ENCODE measurements at regions not wholly inside any gene's neighbourhood (a gene's known extent, or its start where the extent isn't known, plus 50 kb on each side); places are given as distances from the start of the nearest gene placed in this dataset.

DNA sequence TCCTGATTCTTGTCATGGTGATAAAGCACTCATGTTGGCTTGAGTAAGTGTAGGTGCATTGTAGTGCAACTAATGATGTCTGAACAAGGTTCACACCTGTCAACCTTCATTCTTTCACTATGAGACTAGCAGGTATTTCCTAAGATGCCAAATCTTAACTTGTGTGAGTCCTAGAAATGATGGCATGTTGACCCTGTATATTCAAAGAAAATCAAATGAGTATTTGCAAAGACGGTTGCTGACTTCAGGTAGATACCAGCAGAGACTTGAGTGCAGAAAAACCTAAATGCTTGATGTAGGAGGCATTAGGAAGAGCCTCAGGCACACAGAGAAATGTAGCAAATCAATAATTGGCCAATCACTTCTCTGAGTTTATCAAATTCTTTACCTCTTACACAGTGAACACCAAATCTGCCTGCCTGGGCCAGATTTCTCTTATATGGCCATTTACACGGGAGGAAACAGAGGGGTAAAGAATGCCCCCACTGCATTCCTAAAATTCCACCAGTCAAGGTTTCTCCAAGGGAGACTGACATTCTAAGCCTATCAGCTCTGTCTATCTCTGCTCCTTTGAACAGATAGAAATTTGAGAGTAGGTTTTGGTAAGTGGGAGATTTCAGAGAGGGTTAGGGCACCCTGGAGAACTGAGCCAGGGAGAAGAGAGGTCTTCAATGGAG lies 488.6 kb upstream of the WWC1 start:
- Histone ChIP-seq H3K4me3 (replicated peaks in 1 of 3; ENCODE audit: low read depth in 2 of 3, low read length in 3 of 3) (no peak overlapping the region), H4K20me1 (ENCODE audit: insufficient read depth, low read length) (no peaks in the 10 kb centered on the region), H3K27ac (ENCODE audit: low read depth in 1 of 2, low read length in 2 of 2) (no peak overlapping the region), H3K4me2 (replicated peaks; ENCODE audit: extremely low read depth, low read length, poor library complexity, severe bottlenecking) (no peak overlapping the region), H3K9me3 (replicated peaks in 1 of 2; ENCODE audit: control insufficient read depth in 1 of 2, insufficient read depth in 1 of 2, low read length in 2 of 2) (no peaks in the 10 kb centered on the region), H3K36me3 (replicated peaks in 1 of 2; ENCODE audit: control insufficient read depth in 1 of 2, insufficient read depth in 2 of 2, low read length in 2 of 2) (no peaks in the 10 kb centered on the region), H3K4me1 (ENCODE audit: control insufficient read depth in 1 of 2, insufficient read depth in 2 of 2, low read length in 2 of 2) (peaks cover 0 to 5% of the 10 kb centered on the region in 2 donors), H3K9ac (ENCODE audit: insufficient read depth, low read length, poor library complexity, severe bottlenecking) (no peak overlapping the region), H3K79me2 (ENCODE audit: insufficient read depth, low read length) (no peaks in the 10 kb centered on the region), H3K27me3 (ENCODE audit: control insufficient read depth in 2 of 2, insufficient read depth in 2 of 2, low read length in 2 of 2) (no peaks in the 10 kb centered on the region), H2AFZ (ENCODE audit: insufficient read depth, low read depth, low read length, poor library complexity, severe bottlenecking) (no peak overlapping the region)
- no peaks in the 10 kb centered on the region for H3K9me3 Mint-ChIP-seq
- no peak for DNase-seq
- peaks cover 4% of the 10 kb centered on the region for H3K4me1 Mint-ChIP-seq
- intact Hi-C loops (cut with micrococcal nuclease), result no loop called here
- H3K4me3 Mint-ChIP-seq, result peak overlapping the region in 1 of 2 donors; percentile 27
- WGBS (ENCODE audit: insufficient coverage), result no CpG with 5 or more reads among the region's 2 CpGs
- H3K27ac Mint-ChIP-seq, result no peak overlapping the region
- TF ChIP-seq, protein P1, sequence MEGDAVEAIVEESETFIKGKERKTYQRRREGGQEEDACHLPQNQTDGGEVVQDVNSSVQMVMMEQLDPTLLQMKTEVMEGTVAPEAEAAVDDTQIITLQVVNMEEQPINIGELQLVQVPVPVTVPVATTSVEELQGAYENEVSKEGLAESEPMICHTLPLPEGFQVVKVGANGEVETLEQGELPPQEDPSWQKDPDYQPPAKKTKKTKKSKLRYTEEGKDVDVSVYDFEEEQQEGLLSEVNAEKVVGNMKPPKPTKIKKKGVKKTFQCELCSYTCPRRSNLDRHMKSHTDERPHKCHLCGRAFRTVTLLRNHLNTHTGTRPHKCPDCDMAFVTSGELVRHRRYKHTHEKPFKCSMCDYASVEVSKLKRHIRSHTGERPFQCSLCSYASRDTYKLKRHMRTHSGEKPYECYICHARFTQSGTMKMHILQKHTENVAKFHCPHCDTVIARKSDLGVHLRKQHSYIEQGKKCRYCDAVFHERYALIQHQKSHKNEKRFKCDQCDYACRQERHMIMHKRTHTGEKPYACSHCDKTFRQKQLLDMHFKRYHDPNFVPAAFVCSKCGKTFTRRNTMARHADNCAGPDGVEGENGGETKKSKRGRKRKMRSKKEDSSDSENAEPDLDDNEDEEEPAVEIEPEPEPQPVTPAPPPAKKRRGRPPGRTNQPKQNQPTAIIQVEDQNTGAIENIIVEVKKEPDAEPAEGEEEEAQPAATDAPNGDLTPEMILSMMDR (IDR thresholded peaks at IDR 0.05), result no peak
- H3K36me3 Mint-ChIP-seq, result no peaks in the 10 kb centered on the region
- H3K27me3 Mint-ChIP-seq (ENCODE audit: low read depth in 3 of 3), result peaks cover 0 to 3% (median 2%) of the 10 kb centered on the region in 3 donors

DNA sequence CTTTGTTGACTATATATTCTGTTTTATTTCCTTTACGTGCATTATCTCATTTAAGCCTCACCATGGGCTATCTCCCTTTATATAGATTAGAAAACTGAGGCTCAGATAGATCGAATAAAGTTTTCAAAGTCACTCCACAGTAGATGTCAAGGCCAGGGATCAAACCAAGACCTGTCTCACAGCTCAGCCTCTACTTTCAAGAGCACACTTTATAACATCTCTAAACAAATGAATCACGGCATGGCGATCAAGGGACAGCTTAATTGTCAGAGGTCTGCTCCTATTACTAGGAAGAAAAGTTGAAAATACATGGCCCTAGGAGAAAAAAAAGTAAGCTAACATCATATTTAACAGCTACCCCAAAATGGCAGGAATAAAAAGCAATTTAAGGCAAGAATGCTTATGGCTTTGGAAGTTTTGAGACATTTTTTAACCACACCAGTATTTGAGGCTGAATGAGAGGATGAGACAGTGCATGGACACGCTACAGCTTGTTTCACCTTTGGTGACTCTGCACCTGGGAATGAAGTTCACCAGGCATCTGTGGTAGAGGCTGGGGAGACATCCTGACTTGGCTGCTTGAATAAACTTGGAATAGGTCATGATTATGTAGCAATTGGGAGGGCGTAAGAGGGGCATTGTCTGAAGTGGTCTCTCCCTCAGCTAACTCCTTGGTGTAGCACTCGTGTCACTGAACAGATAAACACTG lies 486.8 kb upstream of the WWC1 start:
- Histone ChIP-seq H3K4me3 (replicated peaks in 1 of 3; ENCODE audit: low read depth in 2 of 3, low read length in 3 of 3) (no peak overlapping the region), H3K9ac (ENCODE audit: insufficient read depth, low read length, poor library complexity, severe bottlenecking) (no peak overlapping the region), H3K27ac (ENCODE audit: low read depth in 1 of 2, low read length in 2 of 2) (no peak overlapping the region), H3K79me2 (ENCODE audit: insufficient read depth, low read length) (no peaks in the 10 kb centered on the region), H4K20me1 (ENCODE audit: insufficient read depth, low read length) (no peaks in the 10 kb centered on the region), H3K27me3 (ENCODE audit: control insufficient read depth in 2 of 2, insufficient read depth in 2 of 2, low read length in 2 of 2) (no peaks in the 10 kb centered on the region), H3K4me2 (replicated peaks; ENCODE audit: extremely low read depth, low read length, poor library complexity, severe bottlenecking) (no peak overlapping the region), H3K9me3 (replicated peaks in 1 of 2; ENCODE audit: control insufficient read depth in 1 of 2, insufficient read depth in 1 of 2, low read length in 2 of 2) (no peaks in the 10 kb centered on the region), H3K36me3 (replicated peaks in 1 of 2; ENCODE audit: control insufficient read depth in 1 of 2, insufficient read depth in 2 of 2, low read length in 2 of 2) (no peaks in the 10 kb centered on the region), H2AFZ (ENCODE audit: insufficient read depth, low read depth, low read length, poor library complexity, severe bottlenecking) (no peak overlapping the region), H3K4me1 (ENCODE audit: control insufficient read depth in 1 of 2, insufficient read depth in 2 of 2, low read length in 2 of 2) (no peaks in the 10 kb centered on the region)
- no peak for DNase-seq
- 100% methylated on average over 1 of the region's 7 CpGs for WGBS (ENCODE audit: insufficient coverage)
- Mint-ChIP-seq H3K4me1 (peaks cover 2% of the 10 kb centered on the region), H3K4me3 (no peak overlapping the region), H3K27ac (peak overlapping the region in 1 of 7 donors; percentile 50), H3K9me3 (no peaks in the 10 kb centered on the region), H3K36me3 (no peaks in the 10 kb centered on the region), H3K27me3 (ENCODE audit: low read depth in 3 of 3) (peaks cover 0 to 3% (median 2%) of the 10 kb centered on the region in 3 donors)
- intact Hi-C loops (cut with micrococcal nuclease), result no loop called here
- TF ChIP-seq, protein P1 (IDR thresholded peaks at IDR 0.05), result no peak

Data from CD14-positive monocyte (primary cell).